8988T (cell line): ENCODE measurements at regions not wholly inside any gene's neighbourhood (a gene's known extent, or its start where the extent isn't known, plus 50 kb on each side); places are given as distances from the start of the nearest gene placed in this dataset.

Source experiments
- DNase-seq: peaks from one replicate; pipeline ENCODE4 v3.0.0; 2011

DNA sequence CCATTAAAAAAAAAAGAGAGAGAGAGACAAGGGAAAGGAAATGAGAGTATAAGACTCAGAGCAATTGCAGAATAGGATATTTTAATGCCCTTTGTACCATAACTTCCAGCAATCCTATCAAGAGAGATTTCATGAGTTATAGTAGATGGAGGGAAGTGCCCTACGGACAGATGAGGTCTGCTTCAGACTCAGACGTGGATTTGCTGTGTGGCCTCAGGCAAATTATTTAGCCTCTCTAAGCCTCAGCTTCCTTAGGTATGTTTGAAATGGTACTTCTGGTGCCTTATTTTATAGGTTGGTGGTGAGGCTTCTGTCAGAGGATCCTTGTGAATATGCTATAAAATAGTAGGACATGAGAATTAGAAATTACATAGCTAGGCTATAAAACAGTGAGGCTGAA lies 448.2 kb downstream of the EDEM1 start:
- DNase-seq: no peak

DNA sequence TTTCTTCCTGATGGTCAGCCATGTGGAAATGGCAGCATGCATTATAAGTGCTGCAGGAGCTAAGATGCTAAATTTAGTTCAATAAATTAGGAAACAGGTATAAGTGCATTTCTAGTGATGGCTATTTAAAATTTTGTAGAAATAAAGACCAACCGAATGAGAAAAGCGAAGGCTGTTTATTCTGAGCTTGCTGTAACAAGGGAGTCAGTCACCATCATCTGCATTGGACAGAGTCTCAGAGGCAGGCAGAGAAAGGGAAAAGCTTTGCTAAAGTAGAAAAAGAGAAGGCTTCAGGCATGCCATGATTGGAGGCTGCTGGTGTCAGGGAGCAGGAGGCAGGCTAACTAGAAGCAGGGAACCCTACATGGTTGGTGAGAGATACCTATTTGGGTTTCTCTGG lies 451.0 kb downstream of the EDEM1 start:
- DNase-seq: no peak

DNA sequence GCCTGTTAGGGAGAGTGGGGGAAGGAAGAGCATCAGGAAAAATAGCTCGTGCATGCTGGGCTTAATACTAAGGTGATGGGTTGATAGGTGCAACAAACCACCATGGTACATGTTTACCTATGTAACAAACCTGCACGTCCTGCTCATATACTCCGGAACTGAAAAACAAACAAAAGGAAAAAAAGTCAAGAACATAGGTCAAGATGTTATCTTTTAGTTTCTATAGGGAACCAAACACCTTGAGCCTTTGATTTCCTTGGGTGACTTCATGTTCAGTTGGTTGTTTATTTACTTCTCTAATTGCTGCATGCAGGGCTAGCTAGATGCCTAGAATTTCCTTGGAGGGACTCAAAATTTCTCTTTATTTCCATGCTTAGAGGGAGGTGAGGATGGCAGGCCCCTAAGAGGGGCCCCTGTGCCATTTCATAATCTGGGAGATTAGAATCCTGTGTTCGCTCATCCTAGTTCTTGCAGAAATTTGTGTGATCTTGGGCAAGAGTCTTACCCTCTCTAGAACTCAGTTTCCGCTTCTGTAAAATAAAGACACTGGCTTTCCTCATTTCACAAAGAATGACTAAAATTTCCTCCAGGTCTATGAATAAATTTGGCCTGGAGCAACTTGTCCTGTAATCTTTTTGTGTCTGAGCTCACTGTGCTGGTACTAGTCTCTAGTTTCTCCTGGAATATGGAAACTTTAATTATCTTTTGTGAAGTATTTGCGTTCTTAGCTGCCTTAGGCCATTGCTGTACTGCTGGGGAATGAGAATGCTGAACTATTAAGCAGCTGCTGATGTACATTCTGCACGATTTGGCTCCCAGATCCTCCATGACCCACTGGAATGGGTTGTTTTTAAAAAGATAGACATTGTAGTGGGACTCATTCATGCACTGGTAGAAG lies 457.5 kb downstream of the EDEM1 start:
- DNase-seq: no peak

DNA sequence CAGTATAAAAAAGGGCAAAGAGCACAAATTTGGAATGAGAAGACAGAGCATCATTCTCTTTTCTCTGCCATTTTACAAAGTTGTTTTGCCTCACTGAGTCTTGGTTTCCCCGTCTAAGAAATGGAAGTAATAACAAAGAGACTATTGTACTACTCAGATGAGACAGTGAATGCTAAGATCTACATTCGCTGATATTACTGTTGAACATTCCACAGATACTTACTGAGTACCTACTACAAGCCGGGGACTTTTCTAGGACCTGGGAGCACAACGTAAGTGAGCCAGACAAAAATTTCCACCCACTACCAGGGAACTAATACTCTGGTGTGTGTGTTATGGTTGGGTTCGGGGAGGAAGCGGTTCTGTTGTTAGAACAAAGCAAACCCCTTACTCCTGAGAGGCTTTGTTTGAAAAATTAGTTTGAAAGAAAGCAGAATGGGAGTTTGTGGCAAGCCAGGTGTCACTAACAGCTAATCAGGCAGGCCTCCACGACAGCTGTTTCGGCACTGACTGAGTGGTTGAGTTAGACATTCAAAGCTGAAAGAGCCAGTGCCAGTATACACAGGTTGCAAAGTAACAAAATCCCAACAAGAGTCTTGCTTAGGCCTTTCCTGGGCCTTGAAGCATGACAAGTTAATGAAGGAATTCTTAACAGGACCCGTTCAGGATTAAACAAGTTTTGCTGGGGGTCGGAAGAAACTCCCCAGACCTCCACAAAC lies 458.3 kb downstream of the EDEM1 start:
- no peak for DNase-seq

DNA sequence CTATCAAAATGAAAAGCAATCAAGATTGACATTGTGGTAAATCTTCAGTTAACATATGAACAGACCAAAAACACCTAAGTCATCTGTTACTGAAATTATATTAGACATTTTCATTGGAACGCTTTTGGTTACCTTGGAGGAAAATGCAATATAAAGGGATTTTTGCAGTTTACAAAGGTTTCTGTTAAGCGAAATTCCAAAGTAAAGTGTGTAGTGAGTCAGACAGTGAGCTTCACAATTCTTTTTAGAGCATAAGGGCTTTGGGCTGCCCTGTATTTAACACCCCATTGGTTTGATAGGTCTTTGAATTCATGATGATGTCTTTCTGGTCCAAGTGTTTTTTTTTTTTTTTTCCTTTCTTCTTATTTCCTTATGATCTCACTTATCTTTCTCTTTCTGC lies 462.8 kb downstream of the EDEM1 start:
- DNase-seq: no peak

DNA sequence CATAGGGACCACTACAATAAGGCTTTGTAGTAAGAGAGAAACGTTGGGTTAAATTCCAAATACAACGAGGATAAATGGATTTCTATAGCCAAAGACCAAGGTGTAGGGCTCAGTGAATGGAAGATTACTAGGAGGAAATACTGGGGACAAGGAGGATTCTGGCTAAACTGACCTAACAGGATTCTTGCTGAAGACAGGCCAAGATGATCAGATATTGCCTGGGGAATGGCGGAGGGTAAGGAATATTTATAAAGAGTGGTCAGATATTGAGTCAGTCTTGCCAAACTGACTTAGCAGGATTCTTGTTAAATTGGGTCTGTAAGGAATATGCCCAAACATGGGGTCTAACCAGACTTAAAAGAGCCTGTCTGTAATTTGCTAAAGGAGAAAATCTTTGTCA lies 463.8 kb downstream of the EDEM1 start:
- DNase-seq: no peak

DNA sequence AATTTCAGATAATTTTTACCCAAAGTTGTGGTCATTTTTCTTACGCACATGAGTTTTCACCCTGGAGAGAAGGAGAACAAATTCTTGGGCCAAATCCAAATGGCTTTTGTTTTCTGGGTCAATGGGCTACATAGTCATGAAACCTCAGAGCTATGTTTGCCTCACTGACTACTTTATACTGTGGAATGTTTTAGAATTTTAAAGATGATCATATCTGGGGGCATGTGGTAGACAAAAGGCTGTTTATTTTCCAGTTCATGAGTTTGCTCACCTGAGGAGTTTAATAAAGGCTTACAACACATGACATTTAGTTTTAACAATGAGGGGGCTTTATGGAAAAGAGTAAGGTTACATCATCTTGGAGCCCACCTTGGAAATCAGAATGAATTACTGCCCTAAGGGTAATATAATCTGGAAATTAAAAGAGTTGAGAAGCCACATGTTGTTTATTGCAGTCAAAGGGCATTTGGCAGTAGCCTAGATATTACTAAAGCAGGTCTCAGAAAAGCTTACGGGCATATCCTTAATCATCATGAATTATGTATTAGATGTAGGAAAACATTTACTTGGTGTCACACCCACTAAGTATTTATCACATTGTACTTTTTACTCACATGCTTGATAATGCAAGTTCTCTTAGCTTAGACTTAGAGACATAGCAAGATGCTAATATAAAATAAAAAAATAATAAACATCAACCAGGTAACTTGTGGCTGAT lies 466.1 kb downstream of the EDEM1 start:
- DNase-seq: no peak

DNA sequence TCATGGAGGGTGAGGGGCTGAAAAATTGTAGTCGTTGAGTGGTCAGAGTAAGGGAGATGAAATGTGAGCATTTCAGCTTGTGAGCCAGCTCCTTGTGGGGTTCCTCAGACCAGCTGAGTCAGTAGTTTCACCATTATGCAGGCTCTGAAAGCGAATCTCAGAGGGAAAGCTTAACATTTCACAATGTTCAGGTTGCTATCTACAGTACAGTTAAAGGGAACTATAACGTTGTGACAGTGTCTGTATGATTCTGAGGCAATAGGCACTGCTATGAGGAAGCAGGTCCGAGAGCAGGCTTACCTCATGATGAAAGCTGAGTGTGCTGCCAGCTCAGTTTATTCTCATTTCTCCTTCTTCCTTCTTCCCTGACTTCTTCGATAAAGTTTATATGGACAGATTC lies 469.6 kb downstream of the EDEM1 start:
- no peak for DNase-seq

DNA sequence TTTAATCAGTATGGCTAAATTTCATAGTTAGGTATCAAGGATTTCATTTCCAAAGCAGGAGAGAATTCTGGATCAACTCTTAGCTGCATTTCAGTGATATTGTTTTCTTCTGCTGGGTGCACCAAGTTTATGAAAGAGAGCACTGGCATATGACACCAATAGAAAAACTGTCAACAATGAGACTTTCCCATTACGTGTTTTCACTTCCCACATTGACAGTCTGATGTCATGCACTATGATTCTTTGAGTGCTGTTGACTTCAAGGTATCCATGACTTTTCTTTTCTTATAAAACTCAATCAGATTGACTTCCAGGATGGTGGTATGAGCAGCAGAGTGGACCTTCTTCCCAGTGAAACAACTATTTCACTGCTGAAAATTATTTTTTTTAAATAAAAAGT lies 476.1 kb downstream of the EDEM1 start:
- no peak for DNase-seq

DNA sequence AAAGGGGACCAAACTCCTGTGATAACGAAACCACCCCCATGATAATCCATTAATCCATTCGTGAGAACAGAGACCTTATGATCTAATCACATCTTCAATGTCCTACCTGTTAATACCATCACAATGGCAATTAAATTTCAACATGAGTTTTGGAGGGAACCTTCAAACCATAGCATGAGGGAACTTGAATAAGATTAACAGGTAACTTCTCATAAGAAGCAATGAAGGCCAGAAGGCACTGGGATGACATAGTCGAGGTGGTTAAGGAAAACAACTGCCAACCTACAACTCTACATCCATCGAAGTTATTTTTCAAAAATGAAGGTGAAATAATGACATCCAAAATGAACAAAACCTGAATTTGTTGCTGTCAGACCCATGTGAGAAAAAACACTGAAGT lies 478.9 kb downstream of the EDEM1 start:
- DNase-seq: no peak

DNA sequence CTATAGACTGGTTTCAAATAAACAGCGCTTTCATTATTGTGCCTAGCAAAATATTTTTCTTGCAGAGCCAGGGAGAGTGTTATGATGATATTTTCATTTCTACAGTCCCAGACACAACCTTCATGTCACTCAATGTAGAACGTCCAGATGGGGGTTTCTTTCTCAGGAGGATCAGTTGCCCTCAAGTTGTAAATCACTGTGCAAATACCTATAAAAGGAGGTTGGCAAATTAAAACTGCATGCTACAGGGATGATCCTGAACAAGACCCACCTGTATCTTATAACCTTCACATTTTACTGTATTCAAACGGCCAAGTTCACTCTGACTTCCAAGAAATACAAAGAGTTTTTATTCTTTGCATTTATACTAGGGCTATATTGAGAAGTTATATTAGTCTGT lies 486.0 kb downstream of the EDEM1 start:
- no peak for DNase-seq

DNA sequence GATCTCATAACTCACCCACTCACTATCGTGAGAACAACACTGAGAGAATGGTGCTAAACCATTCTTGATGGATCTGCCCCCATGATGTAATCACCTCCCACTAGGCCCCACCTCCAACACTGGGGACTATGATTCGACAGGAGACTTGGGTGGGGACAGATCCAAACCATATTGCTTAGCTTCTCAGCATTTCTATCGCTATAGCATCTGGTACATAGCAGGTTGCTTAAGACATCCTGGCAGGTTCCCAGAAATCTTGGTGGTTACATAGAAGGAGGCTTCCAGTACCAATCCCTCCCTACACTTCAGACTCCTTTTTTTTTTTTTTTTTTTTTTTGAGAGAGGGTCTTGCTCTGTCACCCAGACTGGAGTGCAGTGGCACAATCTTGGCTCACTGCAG lies 487.8 kb downstream of the EDEM1 start:
- no peak for DNase-seq

DNA sequence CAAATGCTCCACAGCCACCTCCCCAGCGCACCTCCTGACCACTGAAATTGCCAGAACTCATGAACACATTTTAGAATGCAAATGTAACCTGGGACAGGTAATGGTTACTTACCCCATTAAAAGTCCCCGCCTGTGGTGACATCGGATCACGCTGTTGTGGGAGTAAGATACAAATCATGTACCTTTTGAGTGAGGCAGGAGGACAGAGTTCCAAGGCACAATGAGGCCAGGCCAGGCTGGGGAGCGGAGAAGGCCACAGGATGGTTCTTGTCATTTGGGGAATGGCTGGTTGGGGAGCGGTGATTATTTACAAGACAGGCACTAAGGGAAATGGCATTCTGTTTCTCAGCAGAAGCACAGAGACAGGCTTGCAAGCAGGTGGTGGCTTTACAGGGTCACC lies 490.0 kb downstream of the EDEM1 start:
- no peak for DNase-seq

DNA sequence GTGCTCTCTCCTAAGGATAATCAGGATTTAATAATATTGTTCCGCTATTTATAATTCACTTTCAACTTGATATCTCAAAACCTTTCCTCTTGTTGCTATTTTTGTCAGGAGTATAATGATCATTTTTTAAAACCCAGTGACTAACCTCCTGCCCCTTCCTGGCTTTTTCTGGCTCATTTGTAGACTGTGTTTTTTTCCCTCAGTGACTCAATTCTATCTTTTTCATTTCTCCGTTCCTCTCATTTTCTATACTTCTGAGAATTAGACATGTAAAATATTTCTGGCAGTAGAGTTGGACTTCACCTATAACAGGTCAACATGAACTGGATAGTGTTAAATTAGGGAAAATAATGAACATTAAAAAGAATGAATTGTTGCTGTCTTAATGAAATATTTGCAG lies 490.7 kb downstream of the EDEM1 start:
- DNase-seq: no peak

DNA sequence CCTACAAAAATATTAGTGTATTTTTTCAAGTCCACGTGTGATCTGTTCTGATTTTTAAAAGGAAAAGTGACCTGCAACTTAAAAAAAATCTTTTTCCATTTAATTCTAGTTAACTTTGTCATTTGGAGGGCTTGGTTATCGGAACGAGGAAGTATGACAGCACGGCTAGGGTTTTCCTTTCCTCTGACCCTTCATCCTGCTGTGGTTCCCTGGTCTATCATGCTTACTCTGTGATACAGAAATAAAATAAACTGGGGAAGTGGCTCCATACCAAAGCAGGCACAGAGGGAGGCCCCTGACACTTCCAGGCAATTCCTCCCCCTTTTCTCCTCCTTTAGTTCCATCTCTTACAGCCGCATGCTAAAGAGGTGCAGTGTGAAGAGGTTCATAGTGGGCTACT lies 491.3 kb downstream of the EDEM1 start:
- no peak for DNase-seq

DNA sequence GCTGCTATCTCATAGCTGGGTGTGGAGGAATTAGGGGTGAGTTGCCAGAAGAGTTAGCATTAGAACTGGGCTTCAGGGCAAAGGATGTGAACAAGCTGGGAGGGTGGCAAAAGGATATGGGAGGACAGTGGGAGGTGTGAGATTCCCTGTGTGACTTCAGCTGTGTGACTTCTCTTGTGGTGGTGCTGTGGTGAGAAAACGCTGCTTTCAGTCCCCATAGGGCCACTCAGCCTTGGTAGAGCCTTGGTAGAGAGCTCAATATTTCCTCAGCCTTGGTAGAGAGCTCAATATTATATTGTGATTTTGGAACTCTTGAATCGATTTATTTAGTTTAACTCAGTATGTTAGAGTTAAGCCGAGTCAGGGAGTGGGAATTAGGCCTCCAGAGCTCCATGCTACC lies 499.7 kb downstream of the EDEM1 start:
- no peak for DNase-seq

DNA sequence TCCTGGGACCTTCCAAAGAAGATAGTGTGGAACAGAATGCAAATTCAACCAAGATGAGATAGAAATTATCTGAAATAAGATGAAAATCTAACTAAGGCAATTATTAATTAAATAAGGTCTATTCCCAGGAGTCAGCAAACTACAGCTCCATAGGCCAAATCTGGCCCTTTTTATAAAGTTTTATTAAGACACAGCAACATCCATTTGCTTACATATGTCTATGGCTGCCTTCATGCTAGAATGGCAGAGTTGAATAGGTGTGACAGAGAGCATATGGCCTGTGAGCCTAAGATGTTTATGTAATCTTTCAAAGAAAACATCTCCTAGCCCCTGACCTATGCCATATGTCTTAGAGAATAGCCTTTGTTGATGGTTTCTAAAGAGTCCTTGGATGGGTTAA lies 503.0 kb downstream of the EDEM1 start:
- DNase-seq: no peak

DNA sequence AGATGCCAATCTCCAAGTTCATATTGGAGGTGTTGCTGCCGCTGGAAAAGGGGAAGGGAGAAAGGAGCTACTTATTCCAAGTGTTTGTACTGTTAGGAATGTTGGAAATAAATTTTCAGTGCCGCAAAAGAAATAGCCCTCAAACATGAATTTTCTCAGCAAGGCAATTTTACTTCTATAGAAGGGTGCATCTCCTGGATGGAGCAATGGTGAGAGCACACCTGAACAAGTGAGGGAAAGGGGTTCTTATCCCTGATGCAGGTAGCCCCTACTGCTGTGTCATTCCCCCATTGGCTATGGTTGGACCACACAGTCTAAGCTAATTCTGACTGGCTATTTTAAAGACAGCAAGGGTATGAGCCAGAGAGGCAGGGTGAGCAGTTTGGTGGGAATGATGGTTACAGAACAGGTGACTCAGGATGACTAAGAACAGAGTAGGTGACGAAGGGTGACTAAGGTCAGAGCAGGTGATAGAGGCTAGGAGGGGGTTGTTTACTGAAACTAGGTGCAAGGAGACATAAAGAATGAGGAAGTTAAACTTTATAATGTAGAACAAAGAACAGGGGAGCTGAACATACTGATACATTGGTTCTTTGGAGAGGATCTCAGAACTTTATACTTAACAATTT lies 503.5 kb downstream of the EDEM1 start:
- DNase-seq: no peak

DNA sequence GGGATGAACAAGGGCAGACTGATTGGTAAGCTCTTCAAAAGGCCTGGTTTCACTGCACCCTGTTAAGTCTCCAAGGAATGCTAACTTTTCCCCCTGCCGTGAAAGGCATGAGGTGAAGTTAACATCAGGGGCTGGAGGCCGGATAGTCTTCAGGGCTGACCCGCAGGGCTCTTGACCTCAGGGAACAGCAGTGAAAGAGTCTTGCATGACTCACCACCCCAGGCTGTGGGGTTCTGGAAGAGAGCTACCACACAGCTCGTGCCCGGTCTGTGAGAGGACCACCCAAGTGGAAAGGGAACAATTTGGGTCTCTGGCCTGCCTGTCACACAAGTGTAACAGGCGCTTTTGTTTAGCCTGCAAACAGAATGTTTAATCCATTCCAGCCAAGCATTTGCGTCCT lies 504.9 kb downstream of the EDEM1 start:
- no peak for DNase-seq

DNA sequence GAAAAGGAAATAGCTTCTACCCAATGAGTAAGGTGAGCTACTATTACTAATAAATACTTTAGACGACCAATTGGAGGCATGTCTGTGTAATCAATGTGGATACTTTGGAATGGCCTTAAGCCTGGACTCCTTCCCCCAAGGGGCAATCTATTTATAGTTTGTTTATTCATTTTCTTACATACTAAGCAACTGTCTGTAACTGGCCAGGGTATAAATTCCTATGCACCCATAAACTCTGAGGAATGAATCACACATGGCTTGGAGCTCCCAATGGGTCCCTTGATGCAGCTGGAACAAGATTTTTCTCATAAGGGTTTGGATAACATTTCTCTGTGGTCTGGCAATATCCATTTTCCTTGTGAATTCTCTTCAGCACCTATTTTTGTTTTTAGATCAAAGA lies 506.8 kb downstream of the EDEM1 start:
- no peak for DNase-seq

DNA sequence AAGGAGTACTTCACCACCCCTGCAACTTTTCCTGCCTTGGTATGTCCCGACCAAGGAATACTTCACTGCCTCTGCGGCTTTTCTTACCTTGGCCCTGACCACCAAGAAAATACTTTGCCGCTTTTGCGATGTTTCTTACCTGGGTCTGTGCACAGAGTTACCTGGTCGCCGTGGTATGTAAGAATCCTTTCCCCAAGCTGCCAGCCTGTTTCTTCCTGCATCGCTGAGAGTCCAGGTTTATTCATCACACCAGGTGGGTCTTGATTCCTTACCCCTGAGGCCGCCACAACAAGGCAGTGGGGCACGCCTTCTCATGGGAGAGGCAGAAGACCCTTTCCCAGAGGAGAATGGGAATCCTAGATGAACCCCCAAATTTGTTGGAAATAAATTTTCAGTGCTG lies 511.3 kb downstream of the EDEM1 start:
- DNase-seq: no peak

DNA sequence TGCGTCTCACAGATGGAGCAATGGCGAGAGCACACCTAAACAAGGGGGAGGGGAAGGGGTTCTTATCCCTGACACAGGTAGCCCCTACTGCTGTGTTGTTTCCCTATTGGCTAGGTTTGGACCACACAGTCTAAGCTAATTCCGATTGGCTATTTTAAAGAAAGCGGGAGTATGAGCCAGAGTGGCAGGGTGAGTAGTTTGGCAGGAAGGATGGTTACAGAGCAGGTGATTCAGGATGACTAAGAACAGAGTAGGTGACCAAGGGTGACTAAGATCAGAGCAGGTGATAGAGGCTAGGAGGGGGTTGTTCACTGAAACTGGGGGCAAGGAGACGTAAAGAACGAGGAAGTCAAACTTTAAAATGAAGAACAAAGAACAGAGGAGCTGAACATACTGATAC lies 511.8 kb downstream of the EDEM1 start:
- no peak for DNase-seq

DNA sequence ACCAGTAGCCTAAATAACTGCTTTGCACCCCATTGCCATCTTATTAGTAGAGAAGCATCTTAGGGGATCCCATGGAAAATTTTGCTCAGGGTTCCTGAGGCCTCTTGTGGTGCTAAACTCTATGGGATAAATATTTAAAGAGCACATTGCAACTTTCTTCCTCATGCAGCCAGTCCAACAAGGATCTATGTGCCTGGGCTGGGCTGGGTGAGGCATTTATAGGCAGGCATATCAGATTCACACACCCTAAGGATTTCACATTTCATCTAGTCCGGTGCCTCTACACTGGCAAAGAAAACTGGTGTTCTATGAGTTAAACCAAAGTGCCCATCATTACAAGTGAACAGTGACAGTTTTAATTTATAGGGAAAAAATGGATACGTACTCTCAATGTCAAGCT lies 512.3 kb downstream of the EDEM1 start:
- DNase-seq: no peak
